GM19035 (cell line): ENCODE measurements at regions not wholly inside any gene's neighbourhood (a gene's known extent, or its start where the extent isn't known, plus 50 kb on each side); places are given as distances from the start of the nearest gene placed in this dataset.

Experiments
- ATAC-seq: cut with Tn5 transposase; IDR thresholded peaks from one replicate; pipeline ENCODE4 v1.9.1; 2021; ENCODE audit not compliant: unreplicated experiment

GRCh38 chr7:17638727-17639126 lies 301.6 kb downstream of the SNX13 start:
- no peak for ATAC-seq

GRCh38 chr7:17640730-17641377 lies 299.4 kb downstream of the SNX13 start:
- no peak for ATAC-seq

GRCh38 chr7:17645500-17645899 lies 294.8 kb downstream of the SNX13 start:
- ATAC-seq: no peak

- no peak for ATAC-seq
Measured at GRCh38 chr7:17646253-17646956, 293.9 kb downstream of the SNX13 start.

GRCh38 chr7:17651341-17651740 lies 289.0 kb downstream of the SNX13 start:
- no peak for ATAC-seq

- ATAC-seq: no peak
Measured at GRCh38 chr7:17651863-17652385, 288.4 kb downstream of the SNX13 start.

GRCh38 chr7:17654940-17655339 lies 285.4 kb downstream of the SNX13 start:
- ATAC-seq: no peak

GRCh38 chr7:17659126-17659525 lies 281.2 kb downstream of the SNX13 start:
- no peak for ATAC-seq

- ATAC-seq: no peak
Measured at GRCh38 chr7:17660116-17660515, 280.2 kb downstream of the SNX13 start.

GRCh38 chr7:17661982-17662585 lies 278.2 kb downstream of the SNX13 start:
- ATAC-seq: no peak

GRCh38 chr7:17663061-17663675 lies 277.1 kb downstream of the SNX13 start:
- no peak for ATAC-seq

- ATAC-seq: no peak
Measured at GRCh38 chr7:17665029-17665428, 275.3 kb downstream of the SNX13 start.

GRCh38 chr7:17668122-17668521 lies 272.2 kb downstream of the SNX13 start:
- no peak for ATAC-seq

GRCh38 chr7:17669204-17669603 lies 271.1 kb downstream of the SNX13 start:
- no peak for ATAC-seq

- ATAC-seq: no peak
Measured at GRCh38 chr7:17671956-17672355, 268.3 kb downstream of the SNX13 start.

GRCh38 chr7:17672783-17673182 lies 267.5 kb downstream of the SNX13 start:
- ATAC-seq: no peak

- ATAC-seq: no peak
Measured at GRCh38 chr7:17674166-17674942, 265.9 kb downstream of the SNX13 start.

GRCh38 chr7:17674943-17675608 lies 265.2 kb downstream of the SNX13 start:
- no peak for ATAC-seq

GRCh38 chr7:17677408-17677807 lies 262.9 kb downstream of the SNX13 start:
- no peak for ATAC-seq

- no peak for ATAC-seq
Measured at GRCh38 chr7:17678896-17679295, 261.4 kb downstream of the SNX13 start.
